ENCODE measurements at regions not wholly inside any gene's neighbourhood (a gene's known extent, or its start where the extent isn't known, plus 50 kb on each side); places are given as distances from the start of the nearest gene placed in this dataset.
"Not testable (repeated sequence)": the region's sequence is repeated elsewhere in the genome, so short reads cannot be mapped to it uniquely, and the experiment has no call there.

- not testable (repeated sequence) for TF ChIP-seq CTCF (IDR thresholded peaks at IDR 0.05; ENCODE audit: low read depth, low read length, poor library complexity, severe bottlenecking); EZH2phosphoT487 (IDR thresholded peaks at IDR 0.05; ENCODE audit: borderline replicate concordance, low read length)
These were observed 55.8 kb downstream of the GOLGA8B start for GRCh38 chr15:34527641-34528040.
